HCT116 (cell line): ENCODE measurements at regions not wholly inside any gene's neighbourhood (a gene's known extent, or its start where the extent isn't known, plus 50 kb on each side); places are given as distances from the start of the nearest gene placed in this dataset.

ENCODE experiments used
- ATAC-seq: fragments of 200-7000 bp; cut with Tn5 transposase; 2 replicates; pipeline ENCODE4 v1.9.1; 2020; ENCODE audit warnings: mild to moderate bottlenecking, moderate library complexity
- BruUV-seq: library from RNA; stranded (reverse); fragments of 400-500 nt; replicated peaks from 2 replicates; lab custom pipeline; 2021; lab: Mats Ljungman, UMichigan
- CTCF ChIA-PET: fragments of 300-600 bp; sonication (Branson Sonifier 250); formaldehyde crosslinking; loops from one replicate; lab custom pipeline; 2021; ENCODE audit warnings: antibody characterized with exemption; lab: Charles Lee
- POLR2A ChIA-PET: fragments of 300-600, 350-600 bp; sonication (Branson Sonifier 250); formaldehyde crosslinking; loops from one replicate; lab custom pipeline; 2021; ENCODE audit warnings: antibody characterized with exemption; lab: Charles Lee
- RAD21 ChIA-PET, 2 experiments: fragments of 300-600 bp; sonication (Branson Sonifier 250); formaldehyde crosslinking; loops; one replicate each; lab custom pipeline; 2023; ENCODE audit warnings: low total read pairs in 2 of 2; ENCODE audit not compliant: uncharacterized antibody in 2 of 2, unreplicated experiment in 2 of 2, low non-redundant PET in 1 of 2; lab: Charles Lee
- DNase-seq: peaks from one replicate; pipeline ENCODE4 v3.0.0-alpha.2; 2010; ENCODE audit warnings: low read depth, low spot score
- H2AFZ ChIP-seq: fragments of 200-600 bp; shearing (Covaris generic), sonication (generic); 2 replicates; pipeline ENCODE4 v1.6.1; 2017; ENCODE audit warnings: low read depth, mixed run types, mixed read lengths, antibody characterized with exemption, low read length; ENCODE audit not compliant: poor library complexity, severe bottlenecking
- H3K27ac ChIP-seq: 2 replicates; pipeline ENCODE4 v1.5.1; 2012; ENCODE audit warnings: low read depth, low read length
- H3K27me3 ChIP-seq: fragments of 200-600 bp; sonication (generic); 2 replicates; pipeline ENCODE4 v1.6.1; 2016; ENCODE audit warnings: mixed run types, low read length, mixed read lengths; ENCODE audit not compliant: insufficient read depth
- H3K36me3 ChIP-seq, 2 experiments: fragments of 200-500 bp in 1 of 2; fragments of 200-600 bp in 1 of 2; sonication (Bioruptor generic) in 1 of 2; sonication (generic) in 1 of 2; 2 replicates each; pipeline versions ENCODE4 v1.5.1 to v1.6.1; 2014 to 2016; ENCODE audit warnings: low read length in 2 of 2, inconsistent platforms in 1 of 2, mixed read lengths in 1 of 2, mixed run types in 1 of 2; ENCODE audit not compliant: insufficient read depth in 2 of 2, control insufficient read depth in 1 of 2
- H3K4me1 ChIP-seq, 2 experiments: fragments of 200-600 bp in 1 of 2; sonication (generic) in 1 of 2; 2 replicates each; pipeline versions ENCODE4 v1.5.1 to v1.6.1; 2012 to 2017; ENCODE audit warnings: low read length in 2 of 2, inconsistent platforms in 1 of 2, mild to moderate bottlenecking in 1 of 2, mixed read lengths in 1 of 2, mixed run types in 1 of 2, moderate library complexity in 1 of 2; ENCODE audit not compliant: insufficient read depth in 2 of 2, control insufficient read depth in 1 of 2
- H3K4me2 ChIP-seq: fragments of 200-600 bp; sonication (generic); 2 replicates; pipeline ENCODE4 v1.6.1; 2017; ENCODE audit warnings: mixed run types, low read length, mixed read lengths
- H3K4me3 ChIP-seq, 2 experiments: fragments of 200-600 bp in 1 of 2; sonication (generic) in 1 of 2; replicated peaks in 1 of 2; 2 replicates each; pipeline ENCODE4 v1.5.1; 2011 to 2016; ENCODE audit warnings: low read length in 2 of 2, control low read depth in 1 of 2, low read depth in 1 of 2, mild to moderate bottlenecking in 1 of 2, mixed read lengths in 1 of 2, mixed run types in 1 of 2
- H3K79me2 ChIP-seq: fragments of 200-600 bp; sonication (generic); 2 replicates; pipeline ENCODE4 v1.6.1; 2017; ENCODE audit warnings: mild to moderate bottlenecking, mixed run types, low read length, moderate library complexity, mixed read lengths; ENCODE audit not compliant: insufficient read depth
- H3K9ac ChIP-seq: fragments of 200-600 bp; sonication (generic); 2 replicates; pipeline ENCODE4 v1.6.1; 2016; ENCODE audit warnings: low read length, mixed read lengths
- H3K9me2 ChIP-seq: fragments of 200-600 bp; sonication (generic), shearing (Covaris generic); 2 replicates; pipeline ENCODE4 v1.6.1; 2017; ENCODE audit warnings: mixed run types, mild to moderate bottlenecking, moderate library complexity; ENCODE audit not compliant: insufficient read depth
- H3K9me3 ChIP-seq, 2 experiments: fragments of 200-500 bp in 1 of 2; fragments of 200-600 bp in 1 of 2; sonication (Bioruptor generic) in 1 of 2; sonication (generic) in 1 of 2; 2 replicates each; pipeline ENCODE4 v1.6.1; 2014 to 2017; ENCODE audit warnings: low read length in 2 of 2, mixed read lengths in 2 of 2, inconsistent platforms in 1 of 2, low read depth in 1 of 2, mild to moderate bottlenecking in 1 of 2, mixed run types in 1 of 2, moderate library complexity in 1 of 2; ENCODE audit not compliant: control insufficient read depth in 1 of 2, insufficient read depth in 1 of 2
- H4K20me1 ChIP-seq: fragments of 200-600 bp; sonication (generic), shearing (Covaris generic); 2 replicates; pipeline ENCODE4 v1.6.1; 2017; ENCODE audit warnings: mixed run types, mild to moderate bottlenecking, moderate library complexity; ENCODE audit not compliant: insufficient read depth
- ATF3 ChIP-seq: IDR thresholded peaks from 2 replicates; pipeline ENCODE4 v1.6.1; 2012
- CBX3 ChIP-seq: IDR thresholded peaks from 2 replicates; pipeline ENCODE4 v1.6.1; 2012; ENCODE audit warnings: low read depth
- CEBPB ChIP-seq: IDR thresholded peaks from 2 replicates; pipeline ENCODE4 v1.6.1; 2012; ENCODE audit warnings: low read depth
- EGR1 ChIP-seq: IDR thresholded peaks from 2 replicates; pipeline ENCODE4 v1.6.1; 2012; ENCODE audit warnings: low read depth
- ELF1 ChIP-seq: IDR thresholded peaks from 2 replicates; pipeline ENCODE4 v1.6.1; 2012; ENCODE audit warnings: low read depth, borderline replicate concordance
- EZH2 ChIP-seq: fragments of 200-600 bp; sonication (generic); IDR thresholded peaks from 2 replicates; pipeline ENCODE4 v1.6.1; 2017; ENCODE audit warnings: antibody characterized with exemption, mixed run types
- JUND ChIP-seq: IDR thresholded peaks from 2 replicates; pipeline ENCODE4 v1.6.1; 2012
- MAX ChIP-seq: IDR thresholded peaks from 2 replicates; pipeline ENCODE4 v1.6.1; 2012
- POLR2AphosphoS5 ChIP-seq: IDR thresholded peaks from 2 replicates; pipeline ENCODE4 v1.6.1; 2011; ENCODE audit warnings: mild to moderate bottlenecking, low read depth, low read length, moderate library complexity
- REST ChIP-seq: IDR thresholded peaks from 2 replicates; pipeline ENCODE4 v1.6.1; 2012; ENCODE audit warnings: low read depth
- SP1 ChIP-seq: IDR thresholded peaks from 2 replicates; pipeline ENCODE4 v1.6.1; 2012; ENCODE audit warnings: low read depth
- SRF ChIP-seq: IDR thresholded peaks from 2 replicates; pipeline ENCODE4 v1.6.1; 2012; ENCODE audit warnings: low read depth
- TCF7L2 ChIP-seq: IDR thresholded peaks from 2 replicates; pipeline ENCODE4 v1.7.0; 2011; ENCODE audit warnings: borderline replicate concordance, inconsistent platforms; ENCODE audit not compliant: insufficient read depth, insufficient read length; ENCODE audit errors: extremely low read depth
- YY1 ChIP-seq: IDR thresholded peaks from 2 replicates; pipeline ENCODE4 v1.6.1; 2011; ENCODE audit warnings: low read length, low read depth, moderate library complexity, mild to moderate bottlenecking; ENCODE audit not compliant: insufficient replicate concordance; ENCODE audit errors: extremely low read depth
- intact Hi-C: fragments of 100-400 bp; cut with micrococcal nuclease; formaldehyde crosslinking; loops from 2 replicates; pipeline ENCODE4 v1.10.0; 2022
- TF ChIP-seq, protein P1 (sequence below), 3 experiments: fragments of 200-600 bp in 1 of 3; sonication (generic) in 1 of 3; IDR thresholded peaks in 2 of 3; conservative IDR thresholded peaks in 1 of 3; 2 replicates each; pipeline ENCODE4 v1.5.1; 2012 to 2017; ENCODE audit warnings: low read depth in 2 of 3, low read length in 2 of 3, antibody characterized with exemption in 1 of 3, borderline replicate concordance in 1 of 3, control low read depth in 1 of 3, mild to moderate bottlenecking in 1 of 3, mixed read lengths in 1 of 3, mixed run types in 1 of 3, moderate library complexity in 1 of 3; ENCODE audit not compliant: insufficient read depth in 1 of 3

DNA sequence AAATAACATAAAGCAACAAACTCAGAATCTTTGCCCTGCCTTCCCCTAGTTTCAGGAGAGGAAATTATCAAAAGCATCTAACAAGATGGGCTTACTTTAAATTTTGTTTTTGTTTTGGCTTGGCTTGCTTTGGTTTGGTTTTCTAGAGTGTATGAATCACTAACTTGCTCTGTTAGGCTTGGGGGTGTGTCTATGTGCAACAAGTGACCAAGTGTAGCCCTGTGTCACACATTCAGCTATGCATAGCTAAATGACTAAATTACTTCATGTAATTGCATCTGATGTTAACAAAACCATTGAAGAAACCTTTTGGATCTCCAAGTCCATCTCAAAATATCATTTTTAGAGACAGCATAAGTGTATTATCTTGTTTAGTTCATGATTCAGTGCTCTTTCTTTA lies 251.0 kb downstream of the TFEC start:
- Histone ChIP-seq H3K27ac (no peak overlapping the region), H2AFZ (no peak overlapping the region), H3K4me1 (no peaks in the 10 kb centered on the region), H4K20me1 (no peaks in the 10 kb centered on the region), H3K4me2 (no peak overlapping the region), H3K79me2 (no peaks in the 10 kb centered on the region), H3K4me3 (no peak overlapping the region), H3K36me3 (no peaks in the 10 kb centered on the region), H3K9me2 (no peaks in the 10 kb centered on the region), H3K9ac (no peak overlapping the region), H3K9me3 (no peaks in the 10 kb centered on the region), H3K27me3 (no peaks in the 10 kb centered on the region)
- DNase-seq (no peak), ATAC-seq (no peak)
- ChIA-PET POLR2A (no interaction called here), CTCF (no interaction called here), RAD21 (no interaction called here)
- TF ChIP-seq ELF1: no peak
- no peak for TF ChIP-seq MAX
- no peak for TF ChIP-seq SRF
- no peak for TF ChIP-seq JUND
- TF ChIP-seq ATF3: no peak
- TF ChIP-seq YY1: no peak
- no peak for TF ChIP-seq TCF7L2
- BruUV-seq: no TSS peak
- intact Hi-C loops: no loop called here

GRCh38 chr7:115775981-115776380 lies 254.6 kb downstream of the TFEC start:
- H3K4me2 ChIP-seq: no peak overlapping the region
- H3K27ac ChIP-seq: no peak overlapping the region
- ChIA-PET CTCF (no interaction called here), RAD21 (no interaction called here), POLR2A (no interaction called here)
- H3K27me3 ChIP-seq: no peaks in the 10 kb centered on the region
- no peak overlapping the region for H3K4me3 ChIP-seq
- no peaks in the 10 kb centered on the region for H4K20me1 ChIP-seq
- no peaks in the 10 kb centered on the region for H3K36me3 ChIP-seq
- intact Hi-C loops: no loop called here
- no peak for TF ChIP-seq CBX3
- no peak for TF ChIP-seq POLR2AphosphoS5
- TF ChIP-seq MAX: no peak
- no peak for TF ChIP-seq TCF7L2
- TF ChIP-seq ELF1: no peak
- TF ChIP-seq EZH2: no peak
- TF ChIP-seq CEBPB: no peak
- TF ChIP-seq SRF: no peak
- TF ChIP-seq YY1: no peak
- TF ChIP-seq REST: no peak
- TF ChIP-seq SP1: no peak
- TF ChIP-seq EGR1: no peak
- TF ChIP-seq, protein P1, sequence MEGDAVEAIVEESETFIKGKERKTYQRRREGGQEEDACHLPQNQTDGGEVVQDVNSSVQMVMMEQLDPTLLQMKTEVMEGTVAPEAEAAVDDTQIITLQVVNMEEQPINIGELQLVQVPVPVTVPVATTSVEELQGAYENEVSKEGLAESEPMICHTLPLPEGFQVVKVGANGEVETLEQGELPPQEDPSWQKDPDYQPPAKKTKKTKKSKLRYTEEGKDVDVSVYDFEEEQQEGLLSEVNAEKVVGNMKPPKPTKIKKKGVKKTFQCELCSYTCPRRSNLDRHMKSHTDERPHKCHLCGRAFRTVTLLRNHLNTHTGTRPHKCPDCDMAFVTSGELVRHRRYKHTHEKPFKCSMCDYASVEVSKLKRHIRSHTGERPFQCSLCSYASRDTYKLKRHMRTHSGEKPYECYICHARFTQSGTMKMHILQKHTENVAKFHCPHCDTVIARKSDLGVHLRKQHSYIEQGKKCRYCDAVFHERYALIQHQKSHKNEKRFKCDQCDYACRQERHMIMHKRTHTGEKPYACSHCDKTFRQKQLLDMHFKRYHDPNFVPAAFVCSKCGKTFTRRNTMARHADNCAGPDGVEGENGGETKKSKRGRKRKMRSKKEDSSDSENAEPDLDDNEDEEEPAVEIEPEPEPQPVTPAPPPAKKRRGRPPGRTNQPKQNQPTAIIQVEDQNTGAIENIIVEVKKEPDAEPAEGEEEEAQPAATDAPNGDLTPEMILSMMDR (IDR thresholded peaks at IDR 0.05 in 2 of 3, conservative IDR thresholded peaks at IDR 0.05 in 1 of 3; ENCODE audit: borderline replicate concordance in 1 of 3, insufficient read depth in 1 of 3, low read depth in 2 of 3, low read length in 2 of 3): no peak
- DNase-seq (no peak), ATAC-seq (no peak)
- no peaks in the 10 kb centered on the region for H3K4me1 ChIP-seq
- H3K9ac ChIP-seq: no peak overlapping the region
- no peak overlapping the region for H2AFZ ChIP-seq
- H3K79me2 ChIP-seq: no peaks in the 10 kb centered on the region
- no TSS peak for BruUV-seq
- no peaks in the 10 kb centered on the region for H3K9me3 ChIP-seq
- H3K9me2 ChIP-seq: no peaks in the 10 kb centered on the region
